ENCODE measurements at regions not wholly inside any gene's neighbourhood (a gene's known extent, or its start where the extent isn't known, plus 50 kb on each side); places are given as distances from the start of the nearest gene placed in this dataset.

DNA sequence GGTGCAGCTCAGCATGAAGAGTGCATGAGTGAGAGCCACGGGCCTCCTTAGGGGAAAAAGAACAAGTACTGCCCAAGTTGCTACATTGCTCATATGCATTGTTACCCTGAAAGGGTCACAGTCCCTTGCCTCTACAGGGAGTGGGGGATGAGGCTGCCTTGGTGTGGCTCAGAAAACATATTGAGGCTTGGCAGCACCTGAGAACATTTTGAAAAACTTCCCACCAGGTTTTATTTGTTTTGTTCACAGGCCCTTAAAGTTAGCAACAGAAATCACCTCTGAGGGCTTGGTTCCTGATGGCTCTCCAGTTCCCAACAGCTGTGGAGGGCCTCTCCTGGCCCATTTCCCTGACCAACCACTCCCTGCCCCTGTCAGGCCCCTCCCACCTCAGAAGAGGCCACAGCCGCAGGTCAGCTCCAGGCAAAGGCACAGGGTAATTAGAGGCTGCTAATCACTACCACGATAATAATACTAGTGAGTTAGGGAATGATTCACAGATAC is 90.7 kb upstream of the ADRA1B start:
- Histone ChIP-seq H3K36me3 (ENCODE audit: control insufficient read depth in 4 of 4, insufficient read depth in 3 of 4, low read depth in 1 of 4, low read length in 3 of 4) (no peaks in the 10 kb centered on the region), H3K9me3 (ENCODE audit: control insufficient read depth in 4 of 4, low read length in 3 of 4) (no peaks in the 10 kb centered on the region), H3K27me3 (ENCODE audit: control insufficient read depth in 4 of 4, insufficient read depth in 4 of 4, low read length in 3 of 4) (no peaks in the 10 kb centered on the region), H3K27ac (ENCODE audit: low read depth in 1 of 2, low read length in 2 of 2) (no peak overlapping the region), H3K4me3 (ENCODE audit: low read depth in 1 of 3, low read length in 3 of 3) (no peak overlapping the region), H3K4me1 (ENCODE audit: control insufficient read depth in 4 of 4, insufficient read depth in 4 of 4, low read length in 3 of 4) (no peaks in the 10 kb centered on the region), H3K9ac (ENCODE audit: low read depth in 1 of 2, low read length in 2 of 2) (no peak overlapping the region)
- TF ChIP-seq EGR1 (IDR thresholded peaks at IDR 0.05; ENCODE audit: low read depth in 2 of 2) = no peak
- TF ChIP-seq YY1 (IDR thresholded peaks at IDR 0.05) = no peak
- TF ChIP-seq HNF4G (IDR thresholded peaks at IDR 0.05) = no peak
- TF ChIP-seq, protein P1, sequence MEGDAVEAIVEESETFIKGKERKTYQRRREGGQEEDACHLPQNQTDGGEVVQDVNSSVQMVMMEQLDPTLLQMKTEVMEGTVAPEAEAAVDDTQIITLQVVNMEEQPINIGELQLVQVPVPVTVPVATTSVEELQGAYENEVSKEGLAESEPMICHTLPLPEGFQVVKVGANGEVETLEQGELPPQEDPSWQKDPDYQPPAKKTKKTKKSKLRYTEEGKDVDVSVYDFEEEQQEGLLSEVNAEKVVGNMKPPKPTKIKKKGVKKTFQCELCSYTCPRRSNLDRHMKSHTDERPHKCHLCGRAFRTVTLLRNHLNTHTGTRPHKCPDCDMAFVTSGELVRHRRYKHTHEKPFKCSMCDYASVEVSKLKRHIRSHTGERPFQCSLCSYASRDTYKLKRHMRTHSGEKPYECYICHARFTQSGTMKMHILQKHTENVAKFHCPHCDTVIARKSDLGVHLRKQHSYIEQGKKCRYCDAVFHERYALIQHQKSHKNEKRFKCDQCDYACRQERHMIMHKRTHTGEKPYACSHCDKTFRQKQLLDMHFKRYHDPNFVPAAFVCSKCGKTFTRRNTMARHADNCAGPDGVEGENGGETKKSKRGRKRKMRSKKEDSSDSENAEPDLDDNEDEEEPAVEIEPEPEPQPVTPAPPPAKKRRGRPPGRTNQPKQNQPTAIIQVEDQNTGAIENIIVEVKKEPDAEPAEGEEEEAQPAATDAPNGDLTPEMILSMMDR (IDR thresholded peaks at IDR 0.05; ENCODE audit: low read depth, low read length, missing input control) = no peak
- no peak for TF ChIP-seq NR2F2 (IDR thresholded peaks at IDR 0.05)
- TF ChIP-seq, protein P2, sequence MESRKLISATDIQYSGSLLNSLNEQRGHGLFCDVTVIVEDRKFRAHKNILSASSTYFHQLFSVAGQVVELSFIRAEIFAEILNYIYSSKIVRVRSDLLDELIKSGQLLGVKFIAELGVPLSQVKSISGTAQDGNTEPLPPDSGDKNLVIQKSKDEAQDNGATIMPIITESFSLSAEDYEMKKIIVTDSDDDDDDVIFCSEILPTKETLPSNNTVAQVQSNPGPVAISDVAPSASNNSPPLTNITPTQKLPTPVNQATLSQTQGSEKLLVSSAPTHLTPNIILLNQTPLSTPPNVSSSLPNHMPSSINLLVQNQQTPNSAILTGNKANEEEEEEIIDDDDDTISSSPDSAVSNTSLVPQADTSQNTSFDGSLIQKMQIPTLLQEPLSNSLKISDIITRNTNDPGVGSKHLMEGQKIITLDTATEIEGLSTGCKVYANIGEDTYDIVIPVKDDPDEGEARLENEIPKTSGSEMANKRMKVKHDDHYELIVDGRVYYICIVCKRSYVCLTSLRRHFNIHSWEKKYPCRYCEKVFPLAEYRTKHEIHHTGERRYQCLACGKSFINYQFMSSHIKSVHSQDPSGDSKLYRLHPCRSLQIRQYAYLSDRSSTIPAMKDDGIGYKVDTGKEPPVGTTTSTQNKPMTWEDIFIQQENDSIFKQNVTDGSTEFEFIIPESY (IDR thresholded peaks at IDR 0.05) = no peak
- no peak for TF ChIP-seq GABPA (IDR thresholded peaks at IDR 0.05 in 1 of 2, conservative IDR thresholded peaks at IDR 0.05 in 1 of 2)
- TF ChIP-seq, protein P3, sequence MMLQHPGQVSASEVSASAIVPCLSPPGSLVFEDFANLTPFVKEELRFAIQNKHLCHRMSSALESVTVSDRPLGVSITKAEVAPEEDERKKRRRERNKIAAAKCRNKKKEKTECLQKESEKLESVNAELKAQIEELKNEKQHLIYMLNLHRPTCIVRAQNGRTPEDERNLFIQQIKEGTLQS (IDR thresholded peaks at IDR 0.05) = no peak
- TF ChIP-seq JUND (IDR thresholded peaks at IDR 0.05) = no peak
- TF ChIP-seq, protein P4, sequence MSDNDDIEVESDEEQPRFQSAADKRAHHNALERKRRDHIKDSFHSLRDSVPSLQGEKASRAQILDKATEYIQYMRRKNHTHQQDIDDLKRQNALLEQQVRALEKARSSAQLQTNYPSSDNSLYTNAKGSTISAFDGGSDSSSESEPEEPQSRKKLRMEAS (IDR thresholded peaks at IDR 0.05) = no peak
- TF ChIP-seq RXRA (IDR thresholded peaks at IDR 0.05) = no peak
- no peak for TF ChIP-seq HNF4A (conservative IDR thresholded peaks at IDR 0.05)
- WGBS = 53% methylated on average over 3 of the region's 3 CpGs
- no peak for DNase-seq (ENCODE audit: low spot score)

DNA sequence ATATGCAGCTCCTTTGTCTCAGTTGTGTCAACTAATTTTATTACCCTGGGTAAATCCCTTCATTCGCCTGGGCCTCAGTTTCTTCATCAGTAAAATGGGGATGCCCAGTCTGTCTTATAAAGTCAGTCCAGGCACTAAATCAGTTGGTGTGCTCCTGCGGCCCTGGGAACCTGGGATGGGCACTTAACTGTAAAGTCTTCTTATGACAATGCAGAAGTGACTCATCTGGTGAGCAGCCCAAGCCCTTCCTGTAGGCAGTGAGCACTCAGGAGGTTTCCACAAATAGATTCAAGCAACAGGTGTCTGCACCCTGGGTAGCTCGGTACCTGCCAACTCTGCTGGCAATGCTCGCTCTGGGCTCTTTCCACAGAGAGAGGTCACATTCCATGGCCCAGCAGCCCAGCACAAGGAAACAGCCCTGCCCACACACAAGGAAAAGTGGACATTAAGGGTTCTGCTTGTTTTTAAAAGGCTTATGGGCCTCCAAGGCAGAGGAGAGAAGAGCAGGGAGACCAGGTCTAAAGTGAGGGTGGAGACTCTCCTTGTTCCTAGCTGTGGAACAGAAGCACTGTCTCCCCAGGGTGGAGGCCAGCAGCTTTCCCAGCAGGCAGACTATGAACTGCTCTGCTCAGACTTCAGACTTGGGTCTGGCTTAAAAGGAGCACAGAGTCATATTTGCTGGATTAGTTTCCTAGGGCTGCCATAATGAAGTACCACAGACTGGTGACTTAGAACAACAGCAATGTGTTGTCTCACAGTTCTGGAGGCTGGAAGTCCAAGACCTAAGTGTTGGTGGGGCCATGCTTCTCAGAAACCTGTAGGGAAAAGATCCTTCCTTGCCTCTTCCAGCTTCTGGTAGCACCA is 89.7 kb upstream of the ADRA1B start:
- Histone ChIP-seq H3K9me3 (ENCODE audit: control insufficient read depth in 4 of 4, low read length in 3 of 4) (no peaks in the 10 kb centered on the region), H3K36me3 (ENCODE audit: control insufficient read depth in 4 of 4, insufficient read depth in 3 of 4, low read depth in 1 of 4, low read length in 3 of 4) (no peaks in the 10 kb centered on the region), H3K27ac (ENCODE audit: low read depth in 1 of 2, low read length in 2 of 2) (no peak overlapping the region), H3K4me3 (ENCODE audit: low read depth in 1 of 3, low read length in 3 of 3) (no peak overlapping the region), H3K27me3 (ENCODE audit: control insufficient read depth in 4 of 4, insufficient read depth in 4 of 4, low read length in 3 of 4) (no peaks in the 10 kb centered on the region), H3K9ac (ENCODE audit: low read depth in 1 of 2, low read length in 2 of 2) (no peak overlapping the region), H3K4me1 (ENCODE audit: control insufficient read depth in 4 of 4, insufficient read depth in 4 of 4, low read length in 3 of 4) (no peaks in the 10 kb centered on the region)
- 86% methylated on average over 4 of the region's 4 CpGs for WGBS
- TF ChIP-seq GABPA (IDR thresholded peaks at IDR 0.05 in 1 of 2, conservative IDR thresholded peaks at IDR 0.05 in 1 of 2) = no peak
- TF ChIP-seq HNF4A (conservative IDR thresholded peaks at IDR 0.05) = no peak
- TF ChIP-seq FOXA2 (IDR thresholded peaks at IDR 0.05) = no peak
- TF ChIP-seq, protein P1 (IDR thresholded peaks at IDR 0.05; ENCODE audit: low read depth, low read length, missing input control) = no peak
- TF ChIP-seq SP1 (IDR thresholded peaks at IDR 0.05) = no peak
- no peak for DNase-seq (ENCODE audit: low spot score)
